HUES48 (cell line): ENCODE measurements at regions not wholly inside any gene's neighbourhood (a gene's known extent, or its start where the extent isn't known, plus 50 kb on each side); places are given as distances from the start of the nearest gene placed in this dataset.

Experiments used
- H3K27ac ChIP-seq: one replicate; pipeline ENCODE4 v1.7.0; 2013; ENCODE audit warnings: low read depth, low read length, inconsistent platforms
- H3K27me3 ChIP-seq: 2 replicates; pipeline ENCODE4 v1.6.1; 2013; ENCODE audit warnings: mild to moderate bottlenecking, low read length; ENCODE audit not compliant: control insufficient read depth, insufficient read depth
- H3K36me3 ChIP-seq: 2 replicates; pipeline ENCODE4 v1.6.1; 2013; ENCODE audit warnings: low read length; ENCODE audit not compliant: control insufficient read depth, insufficient read depth
- H3K4me1 ChIP-seq: 2 replicates; pipeline ENCODE4 v1.6.1; 2013; ENCODE audit warnings: mild to moderate bottlenecking, low read length; ENCODE audit not compliant: control insufficient read depth, insufficient read depth
- H3K4me3 ChIP-seq: 2 replicates; pipeline ENCODE4 v1.5.1; 2013; ENCODE audit warnings: mild to moderate bottlenecking, low read depth, low read length
- H3K9ac ChIP-seq: 2 replicates; pipeline ENCODE4 v1.6.1; 2013; ENCODE audit warnings: mild to moderate bottlenecking, low read depth, low read length, moderate library complexity
- H3K9me3 ChIP-seq: 2 replicates; pipeline ENCODE4 v1.6.1; 2013; ENCODE audit warnings: low read length; ENCODE audit not compliant: control insufficient read depth, insufficient read depth

DNA sequence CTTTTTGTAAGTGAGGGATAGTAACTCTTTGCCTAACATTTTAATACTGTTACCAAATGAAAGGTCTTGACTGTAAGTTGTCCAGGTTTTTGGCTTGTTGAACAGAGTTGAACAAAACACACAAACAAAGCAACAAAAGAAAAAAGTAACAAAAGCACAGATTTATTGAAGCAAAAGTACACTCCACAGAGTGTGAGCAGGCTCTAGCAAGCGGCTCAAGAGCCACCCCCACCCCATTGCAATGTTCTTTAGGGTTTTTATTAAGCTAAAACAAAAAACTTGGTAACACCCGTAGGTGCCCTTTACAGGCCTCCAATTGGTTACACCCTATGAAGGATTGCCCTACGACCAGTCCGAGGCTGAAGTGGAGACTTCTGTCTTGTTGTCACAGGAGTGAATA lies 197.4 kb upstream of the MAP3K1 start:
- H3K4me1 ChIP-seq = peaks cover 29% of the 10 kb centered on the region
- H3K4me3 ChIP-seq = no peak overlapping the region
- no peaks in the 10 kb centered on the region for H3K36me3 ChIP-seq
- no peaks in the 10 kb centered on the region for H3K27me3 ChIP-seq
- H3K9me3 ChIP-seq = peaks cover 13% of the 10 kb centered on the region; the same call in 1 of the 2 replicates
- H3K9ac ChIP-seq = no peak overlapping the region
- no peak overlapping the region for H3K27ac ChIP-seq

DNA sequence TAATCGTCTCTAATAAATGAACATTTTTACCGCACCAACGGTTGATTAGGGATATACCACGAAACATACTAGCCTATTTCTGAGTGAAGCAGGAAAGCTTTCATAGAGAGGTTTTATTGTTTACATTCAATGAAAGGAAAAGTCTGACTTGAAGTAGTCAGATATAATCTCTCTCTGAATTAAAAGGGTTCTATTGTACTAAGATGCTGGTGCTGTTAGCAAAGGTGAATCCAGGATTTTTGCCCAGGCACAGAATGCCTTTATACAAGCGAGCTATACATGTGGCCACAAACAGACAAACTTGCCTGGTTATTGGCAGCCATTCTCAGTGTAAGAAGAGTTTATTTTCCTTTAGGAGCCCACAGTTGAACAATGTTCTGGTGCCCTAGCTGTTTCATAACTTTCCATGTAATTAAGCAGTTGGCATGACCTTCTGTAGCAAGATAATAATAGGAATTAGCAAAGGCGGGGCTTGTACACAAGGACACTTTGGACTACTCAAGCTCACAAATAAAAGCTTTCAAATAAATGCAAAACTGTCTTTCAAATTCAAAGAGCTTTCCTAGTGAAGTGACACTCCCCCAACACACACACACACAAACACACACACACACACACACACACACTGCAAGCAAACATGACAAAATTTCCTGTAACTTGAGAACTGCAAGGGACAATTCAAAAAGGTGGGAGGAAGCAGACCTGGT lies 198.7 kb upstream of the MAP3K1 start:
- Histone ChIP-seq H3K27ac (peak overlapping the region; percentile 61), H3K27me3 (no peaks in the 10 kb centered on the region), H3K9me3 (peaks cover 13% of the 10 kb centered on the region; the same call in 1 of the 2 replicates)

DNA sequence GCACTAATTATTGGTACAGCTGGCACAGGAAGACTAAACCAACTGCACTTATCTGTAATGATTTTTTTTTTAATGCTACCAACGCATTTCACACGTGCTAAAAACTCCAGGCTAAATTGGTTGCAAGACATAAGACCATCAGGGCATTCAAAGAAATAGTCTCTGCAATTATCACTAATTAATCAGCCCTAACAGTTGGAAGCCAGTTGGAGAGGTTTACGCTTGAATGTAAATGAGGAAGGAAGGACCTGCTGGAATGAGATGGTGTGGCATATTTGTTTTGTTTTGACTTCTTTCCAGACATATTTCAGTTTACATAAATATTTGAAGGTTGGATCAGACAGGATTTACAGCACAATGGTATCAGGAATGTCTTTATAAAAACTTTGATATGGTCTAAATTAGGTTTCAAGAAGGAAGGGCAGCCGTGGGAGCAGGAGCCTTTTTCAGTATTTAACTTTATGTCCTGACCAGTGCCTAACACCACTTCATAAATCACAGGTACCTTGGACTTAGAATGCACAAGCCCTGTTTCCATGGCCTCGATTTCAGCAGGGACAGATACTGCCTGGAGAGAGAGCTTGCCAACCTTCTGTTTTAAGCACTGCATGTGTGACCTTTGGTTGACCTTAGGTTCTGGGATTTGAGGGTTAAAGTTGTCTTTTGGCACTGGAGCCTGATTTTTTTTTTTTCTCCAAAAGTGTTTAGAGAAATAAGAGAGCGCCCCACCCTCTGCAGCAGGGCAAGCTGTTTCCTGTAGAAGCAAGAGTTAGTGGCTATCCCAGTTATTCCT lies 199.8 kb upstream of the MAP3K1 start:
- Histone ChIP-seq H3K4me1 (peaks cover 29% of the 10 kb centered on the region), H3K4me3 (no peak overlapping the region; the same call in 1 of the 2 replicates), H3K27me3 (no peaks in the 10 kb centered on the region), H3K36me3 (no peaks in the 10 kb centered on the region), H3K9me3 (peaks cover 13% of the 10 kb centered on the region; the same call in 1 of the 2 replicates), H3K27ac (peak overlapping the region; percentile 61), H3K9ac (no peak overlapping the region)

More for the DNA sequence above, 198.7 kb upstream of the MAP3K1 start:
- Histone ChIP-seq H3K36me3 (no peaks in the 10 kb centered on the region), H3K4me3 (no peak overlapping the region), H3K4me1 (peaks cover 29% of the 10 kb centered on the region), H3K9ac (no peak overlapping the region)

GRCh38 chr5:56612759-56613158 lies 202.6 kb upstream of the MAP3K1 start:
- Histone ChIP-seq H3K27me3 (no peaks in the 10 kb centered on the region), H3K27ac (no peak overlapping the region), H3K9ac (no peak overlapping the region), H3K4me1 (peaks cover 44% of the 10 kb centered on the region), H3K4me3 (no peak overlapping the region), H3K9me3 (0 out of 2 replicates have a peak, but pooled peaks cover 4% of the 10 kb centered on the region), H3K36me3 (no peaks in the 10 kb centered on the region)

GRCh38 chr5:56612353-56612752 lies 203.0 kb upstream of the MAP3K1 start:
- H3K27ac ChIP-seq = no peak overlapping the region
- 0 out of 2 replicates have a peak, but pooled peaks cover under 1% of the 10 kb centered on the region for H3K9me3 ChIP-seq
- peaks cover 48% of the 10 kb centered on the region for H3K4me1 ChIP-seq
- H3K4me3 ChIP-seq = no peak overlapping the region
- no peaks in the 10 kb centered on the region for H3K27me3 ChIP-seq
- no peak overlapping the region for H3K9ac ChIP-seq
- no peaks in the 10 kb centered on the region for H3K36me3 ChIP-seq

DNA sequence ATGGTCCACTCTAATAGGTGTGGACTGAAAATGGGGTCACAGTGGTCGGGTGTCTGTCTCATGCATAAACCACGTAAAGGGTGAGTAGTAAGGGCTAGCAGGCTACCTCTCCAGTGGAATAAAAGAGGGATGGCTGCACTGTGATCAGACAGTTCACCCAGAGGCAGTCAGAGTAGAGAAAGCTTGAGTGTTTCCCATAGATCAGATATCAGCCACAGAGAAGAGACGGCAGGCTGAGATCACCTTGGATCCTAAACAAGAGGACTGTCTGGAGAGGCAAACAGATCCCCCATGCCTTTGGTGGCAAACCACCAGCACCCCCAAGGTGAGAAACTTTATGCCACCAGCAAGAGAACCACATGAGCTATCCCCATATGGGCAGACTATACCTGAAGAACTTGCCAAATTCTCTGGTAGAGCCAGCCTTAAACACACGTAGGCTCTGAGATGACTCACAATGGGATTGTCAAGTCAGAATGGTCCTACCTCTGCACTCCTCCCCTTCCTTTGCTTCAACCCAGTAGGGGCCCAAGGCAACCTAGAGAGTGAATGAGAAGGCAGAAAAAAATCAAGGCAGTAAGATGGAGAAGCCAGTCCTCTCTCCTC lies 205.2 kb upstream of the MAP3K1 start:
- peaks cover 33% of the 10 kb centered on the region for H3K4me1 ChIP-seq
- H3K27ac ChIP-seq = no peak overlapping the region
- H3K36me3 ChIP-seq = no peaks in the 10 kb centered on the region
- H3K9ac ChIP-seq = no peak overlapping the region
- H3K9me3 ChIP-seq = no peaks in the 10 kb centered on the region
- no peak overlapping the region for H3K4me3 ChIP-seq
- no peaks in the 10 kb centered on the region for H3K27me3 ChIP-seq

- H3K27ac ChIP-seq = peak overlapping the region; percentile 63
- H3K27me3 ChIP-seq = no peaks in the 10 kb centered on the region
- H3K4me3 ChIP-seq = no peak overlapping the region
- no peak overlapping the region for H3K9ac ChIP-seq
- H3K9me3 ChIP-seq = no peaks in the 10 kb centered on the region
- no peaks in the 10 kb centered on the region for H3K36me3 ChIP-seq
- H3K4me1 ChIP-seq = peaks cover 21% of the 10 kb centered on the region
These were observed 207.0 kb upstream of the MAP3K1 start for GRCh38 chr5:56608217-56608925.

DNA sequence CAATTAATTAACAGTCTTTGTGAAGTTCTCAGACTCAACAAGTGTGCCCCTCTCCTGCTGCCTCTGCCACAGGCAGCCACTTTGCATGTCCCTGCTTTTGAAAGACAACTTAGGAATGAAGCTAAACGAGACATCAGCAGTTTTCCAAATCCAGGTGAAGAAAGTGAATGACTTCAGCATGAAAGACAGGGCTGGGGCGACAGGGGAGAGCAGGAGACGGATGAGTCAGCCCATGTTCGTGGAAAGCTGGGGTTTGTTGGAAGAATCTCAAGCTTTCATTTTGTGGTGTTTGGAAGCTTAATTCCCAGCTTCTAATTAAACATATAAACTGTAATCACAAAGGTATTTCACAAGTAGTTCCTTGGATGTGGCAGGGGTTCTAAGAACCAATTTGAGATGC lies 207.8 kb upstream of the MAP3K1 start:
- Histone ChIP-seq H3K27me3 (no peaks in the 10 kb centered on the region), H3K4me1 (peaks cover 21% of the 10 kb centered on the region), H3K27ac (peak overlapping the region; percentile 63), H3K4me3 (no peak overlapping the region), H3K9me3 (no peaks in the 10 kb centered on the region), H3K9ac (0 out of 2 replicates have a peak overlapping the region, but pooled peaks have one; percentile 2), H3K36me3 (no peaks in the 10 kb centered on the region)

DNA sequence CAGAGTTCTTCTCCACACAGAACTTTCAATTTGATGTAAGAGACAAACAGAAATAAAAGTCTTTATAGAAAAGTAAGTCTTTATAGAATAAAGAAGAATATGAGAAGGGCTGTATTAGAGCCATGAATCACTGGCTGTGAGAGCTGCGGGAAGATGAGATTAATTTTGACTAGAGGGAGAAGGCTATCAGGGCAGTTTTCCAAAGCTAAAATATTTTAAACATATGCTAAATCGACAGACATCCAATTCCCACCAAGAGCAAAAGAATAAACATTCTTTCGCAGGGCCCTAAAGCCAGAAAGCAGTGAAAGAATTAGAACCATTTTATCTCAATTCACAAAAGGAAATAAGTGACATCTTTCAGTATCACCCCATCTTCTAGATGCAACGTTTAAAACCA lies 208.3 kb upstream of the MAP3K1 start:
- peak overlapping the region; percentile 63 for H3K27ac ChIP-seq
- H3K9ac ChIP-seq = no peak overlapping the region
- no peaks in the 10 kb centered on the region for H3K27me3 ChIP-seq
- H3K9me3 ChIP-seq = no peaks in the 10 kb centered on the region
- peaks cover 21% of the 10 kb centered on the region for H3K4me1 ChIP-seq
- H3K4me3 ChIP-seq = no peak overlapping the region
- no peaks in the 10 kb centered on the region for H3K36me3 ChIP-seq

- peaks cover 21% of the 10 kb centered on the region for H3K4me1 ChIP-seq
- no peak overlapping the region for H3K9ac ChIP-seq
- no peak overlapping the region for H3K4me3 ChIP-seq
- H3K27ac ChIP-seq = no peak overlapping the region
- H3K27me3 ChIP-seq = no peaks in the 10 kb centered on the region
- H3K9me3 ChIP-seq = no peaks in the 10 kb centered on the region
- no peaks in the 10 kb centered on the region for H3K36me3 ChIP-seq
These were observed 209.2 kb upstream of the MAP3K1 start for GRCh38 chr5:56606192-56606591.
